ENCODE measurements at regions not wholly inside any gene's neighbourhood (a gene's known extent, or its start where the extent isn't known, plus 50 kb on each side); places are given as distances from the start of the nearest gene placed in this dataset.

DNA sequence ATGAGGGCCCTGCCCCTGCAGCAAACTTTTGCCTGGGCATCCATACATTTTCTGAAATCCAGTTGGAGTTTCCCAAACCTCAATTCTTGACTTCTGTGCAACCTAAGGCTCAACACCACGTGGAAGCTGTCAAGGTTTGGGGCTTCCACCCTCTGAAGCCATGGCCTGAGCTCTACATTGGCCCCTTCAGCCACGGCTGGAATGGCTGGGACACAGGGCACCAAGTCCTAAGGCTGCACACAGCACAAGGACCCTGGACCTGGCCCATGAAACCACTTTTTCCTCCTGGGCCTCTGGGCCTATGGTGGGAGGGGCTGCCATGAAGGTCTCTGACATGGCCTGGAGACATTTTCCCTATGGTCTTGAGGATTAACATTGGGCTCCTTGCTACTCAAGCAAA, 266.3 kb downstream of the LRIG3 start:
- Histone ChIP-seq H3K4me1 (no peaks in the 10 kb centered on the region), H3K27me3 (ENCODE audit: low read depth) (no peaks in the 10 kb centered on the region), H3K9me3 (peaks cover 3% of the 10 kb centered on the region), H3K27ac (no peak overlapping the region), H3K36me3 (no peaks in the 10 kb centered on the region), H3K4me3 (no peak overlapping the region)
- intact Hi-C loops (cut with DNase I): no loop called here
- TF ChIP-seq, protein P1, sequence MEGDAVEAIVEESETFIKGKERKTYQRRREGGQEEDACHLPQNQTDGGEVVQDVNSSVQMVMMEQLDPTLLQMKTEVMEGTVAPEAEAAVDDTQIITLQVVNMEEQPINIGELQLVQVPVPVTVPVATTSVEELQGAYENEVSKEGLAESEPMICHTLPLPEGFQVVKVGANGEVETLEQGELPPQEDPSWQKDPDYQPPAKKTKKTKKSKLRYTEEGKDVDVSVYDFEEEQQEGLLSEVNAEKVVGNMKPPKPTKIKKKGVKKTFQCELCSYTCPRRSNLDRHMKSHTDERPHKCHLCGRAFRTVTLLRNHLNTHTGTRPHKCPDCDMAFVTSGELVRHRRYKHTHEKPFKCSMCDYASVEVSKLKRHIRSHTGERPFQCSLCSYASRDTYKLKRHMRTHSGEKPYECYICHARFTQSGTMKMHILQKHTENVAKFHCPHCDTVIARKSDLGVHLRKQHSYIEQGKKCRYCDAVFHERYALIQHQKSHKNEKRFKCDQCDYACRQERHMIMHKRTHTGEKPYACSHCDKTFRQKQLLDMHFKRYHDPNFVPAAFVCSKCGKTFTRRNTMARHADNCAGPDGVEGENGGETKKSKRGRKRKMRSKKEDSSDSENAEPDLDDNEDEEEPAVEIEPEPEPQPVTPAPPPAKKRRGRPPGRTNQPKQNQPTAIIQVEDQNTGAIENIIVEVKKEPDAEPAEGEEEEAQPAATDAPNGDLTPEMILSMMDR (IDR thresholded peaks at IDR 0.05): no peak
- DNase-seq (no peak), ATAC-seq (no peak)

DNA sequence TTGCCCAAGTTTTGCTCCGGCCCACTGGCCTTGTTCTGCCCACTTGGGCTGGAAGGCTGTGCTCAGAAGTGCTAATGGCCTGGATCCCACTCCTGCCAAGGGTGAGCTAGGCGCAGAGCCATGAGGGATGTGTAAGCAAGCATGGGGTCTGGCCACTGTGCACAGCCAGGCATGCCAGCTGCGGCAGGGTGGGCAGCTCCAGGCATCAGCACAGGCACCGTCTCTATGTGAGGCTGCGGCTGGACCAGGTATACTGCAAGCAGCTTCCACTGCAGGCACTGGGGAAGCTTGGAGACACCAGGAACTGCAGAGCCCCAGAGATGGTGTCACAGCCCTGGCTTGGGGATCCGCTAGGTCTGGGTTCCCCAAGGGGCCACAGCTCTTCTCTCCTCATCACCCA, 264.9 kb downstream of the LRIG3 start:
- peaks cover 3% of the 10 kb centered on the region for H3K9me3 ChIP-seq
- no peaks in the 10 kb centered on the region for H3K4me1 ChIP-seq
- no peaks in the 10 kb centered on the region for H3K27me3 ChIP-seq (ENCODE audit: low read depth)
- TF ChIP-seq, protein P1 (IDR thresholded peaks at IDR 0.05): no peak
- H3K27ac ChIP-seq: no peak overlapping the region
- H3K4me3 ChIP-seq: no peak overlapping the region
- intact Hi-C loops (cut with DNase I): no loop called here
- DNase-seq (no peak), ATAC-seq (no peak)
- no peaks in the 10 kb centered on the region for H3K36me3 ChIP-seq

DNA sequence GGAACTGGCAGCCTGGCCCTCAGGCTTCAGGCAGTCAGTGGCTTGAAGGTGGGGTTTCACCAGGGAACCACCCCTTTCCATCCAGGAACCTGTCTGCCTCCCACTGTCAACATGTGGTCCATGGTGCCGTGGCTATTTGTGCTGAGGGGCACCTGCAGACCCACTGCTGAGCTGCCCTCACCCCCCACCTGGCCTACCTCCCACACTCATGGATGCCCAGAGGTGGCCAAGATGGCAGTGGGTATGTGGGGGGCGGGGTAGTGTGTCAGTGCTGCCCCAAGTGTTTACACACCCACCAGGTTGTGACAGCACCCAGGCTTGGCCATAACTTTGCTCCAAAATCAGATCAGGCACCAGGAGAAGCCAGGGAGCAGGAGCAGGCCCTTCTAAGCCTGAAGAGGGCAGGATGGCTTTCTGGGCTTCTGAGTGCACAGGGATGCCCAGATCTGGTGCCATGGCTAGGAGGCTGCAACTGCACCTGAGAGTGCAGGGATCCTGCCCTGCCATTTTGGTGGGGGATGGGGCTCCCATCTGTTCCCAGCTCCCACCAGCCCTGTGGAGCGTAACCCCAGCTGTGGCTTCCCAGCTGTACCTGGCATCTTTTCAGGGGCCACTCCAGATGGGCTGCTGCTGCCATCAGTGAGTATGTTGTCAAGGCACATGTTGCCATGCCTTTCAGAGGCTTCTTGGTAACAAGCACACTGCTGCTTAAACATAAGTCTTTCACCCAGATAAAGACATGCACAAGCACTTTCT, 263.9 kb downstream of the LRIG3 start:
- ATAC-seq: peak in 1 of 2 donors; percentile 32
- Histone ChIP-seq H3K9me3 (peaks cover 3% of the 10 kb centered on the region), H3K4me3 (no peak overlapping the region), H3K27ac (no peak overlapping the region), H3K4me1 (no peaks in the 10 kb centered on the region), H3K36me3 (no peaks in the 10 kb centered on the region), H3K27me3 (ENCODE audit: low read depth) (no peaks in the 10 kb centered on the region)
- intact Hi-C loops (cut with DNase I): no loop called here
- TF ChIP-seq, protein P1 (IDR thresholded peaks at IDR 0.05): no peak
- no peak for DNase-seq

DNA sequence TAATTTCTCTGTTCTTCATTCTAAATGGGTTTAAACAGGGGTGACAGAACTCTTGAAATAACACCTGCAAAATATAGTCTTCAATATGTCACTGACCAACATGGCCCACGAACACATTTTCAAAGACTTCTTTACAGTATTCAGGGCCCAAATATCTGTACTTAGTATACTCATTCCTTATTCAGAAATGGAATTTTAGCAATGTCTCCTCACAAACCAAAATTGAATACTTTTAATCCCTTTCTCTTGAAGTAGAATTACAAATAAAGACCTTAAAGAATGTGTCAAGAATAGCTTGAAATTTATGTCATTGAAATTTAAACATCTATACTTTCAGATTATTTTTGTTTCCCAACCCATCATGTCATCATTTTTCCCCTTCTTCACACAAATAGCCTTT, 263.1 kb downstream of the LRIG3 start:
- H3K4me3 ChIP-seq: no peak overlapping the region
- no peaks in the 10 kb centered on the region for H3K4me1 ChIP-seq
- no peak for ATAC-seq
- no peak overlapping the region for H3K27ac ChIP-seq
- no peaks in the 10 kb centered on the region for H3K27me3 ChIP-seq (ENCODE audit: low read depth)
- DNase-seq: no peak
- H3K36me3 ChIP-seq: no peaks in the 10 kb centered on the region
- TF ChIP-seq, protein P1 (IDR thresholded peaks at IDR 0.05): no peak
- peaks cover 3% of the 10 kb centered on the region for H3K9me3 ChIP-seq
- intact Hi-C loops (cut with DNase I): no loop called here

DNA sequence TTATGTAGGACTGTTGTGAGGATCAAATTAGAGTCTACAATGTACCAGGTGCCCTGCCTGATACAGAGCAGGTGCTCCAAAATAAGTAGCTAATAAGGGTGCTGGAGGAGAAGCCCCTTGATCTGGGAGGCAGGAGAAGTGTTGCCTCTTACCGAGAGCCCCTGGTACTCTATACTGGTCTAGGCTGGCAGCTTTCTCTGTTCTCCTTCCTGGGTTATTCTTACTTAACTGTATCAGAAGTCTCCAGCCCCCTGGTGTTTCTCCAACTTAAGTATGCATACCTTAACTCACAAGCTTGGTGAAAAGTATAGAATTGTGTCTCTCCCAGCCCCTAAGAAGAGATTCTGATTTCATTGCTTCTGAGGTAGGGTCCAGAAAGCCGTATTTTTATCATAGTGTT, 254.9 kb downstream of the LRIG3 start:
- Histone ChIP-seq H3K36me3 (no peaks in the 10 kb centered on the region), H3K27ac (no peak overlapping the region), H3K4me3 (no peak overlapping the region), H3K4me1 (no peaks in the 10 kb centered on the region), H3K27me3 (ENCODE audit: low read depth) (no peaks in the 10 kb centered on the region), H3K9me3 (no peaks in the 10 kb centered on the region)
- DNase-seq (no peak), ATAC-seq (no peak)
- intact Hi-C loops (cut with DNase I): no loop called here
- TF ChIP-seq, protein P1 (IDR thresholded peaks at IDR 0.05): no peak
